H1 (cell line): ENCODE measurements at regions not wholly inside any gene's neighbourhood (a gene's known extent, or its start where the extent isn't known, plus 50 kb on each side); places are given as distances from the start of the nearest gene placed in this dataset.

Experiments used
- ASH2L ChIP-seq: fragments of 200-600, 300-600 bp; sonication (generic); IDR thresholded peaks from one replicate; pipeline ENCODE4 v1.7.1; 2017; ENCODE audit warnings: low read length
- ATF3 ChIP-seq: IDR thresholded peaks from 2 replicates; pipeline ENCODE4 v1.6.1; 2011; ENCODE audit warnings: low read depth, mild to moderate bottlenecking, low read length; ENCODE audit not compliant: insufficient read depth
- CHD7 ChIP-seq: fragments of 300-600 bp; sonication (generic); IDR thresholded peaks from 2 replicates; pipeline ENCODE4 v1.7.1; 2012; ENCODE audit warnings: low read length, moderate library complexity, mild to moderate bottlenecking, inconsistent platforms; ENCODE audit not compliant: insufficient replicate concordance
- FOSL1 ChIP-seq: IDR thresholded peaks from 2 replicates; pipeline ENCODE4 v1.6.1; 2011; ENCODE audit warnings: mild to moderate bottlenecking, low read depth, low read length, moderate library complexity; ENCODE audit not compliant: insufficient read depth
- NANOG ChIP-seq: IDR thresholded peaks from 2 replicates; pipeline ENCODE4 v1.6.1; 2011; ENCODE audit warnings: low read length, low read depth, mild to moderate bottlenecking, inconsistent platforms; ENCODE audit not compliant: insufficient read depth, poor library complexity, severe bottlenecking
- POLR2A ChIP-seq, 2 experiments: IDR thresholded peaks; 1 replicate in 1 of 2; 2 replicates in 1 of 2; pipeline ENCODE4 v1.6.1; 2011; ENCODE audit warnings: low read depth in 2 of 2, low read length in 2 of 2, mild to moderate bottlenecking in 2 of 2; ENCODE audit errors: control extremely low read depth in 1 of 2
- RAD21 ChIP-seq, 2 experiments: IDR thresholded peaks in 1 of 2; conservative IDR thresholded peaks in 1 of 2; 2 replicates each; pipeline ENCODE4 v1.6.1; 2011; ENCODE audit warnings: low read depth in 2 of 2, low read length in 2 of 2, improper control_type of control experiment in 1 of 2, inconsistent platforms in 1 of 2, mild to moderate bottlenecking in 1 of 2, moderate library complexity in 1 of 2
- RNF2 ChIP-seq: fragments of 200-900, 300-1000 bp; sonication (generic); IDR thresholded peaks from 2 replicates; pipeline ENCODE4 v1.7.1; 2016; ENCODE audit warnings: borderline replicate concordance, low read depth, mild to moderate bottlenecking, antibody characterized with exemption, low read length; ENCODE audit not compliant: poor library complexity, severe bottlenecking; ENCODE audit errors: missing control alignments
- SP2 ChIP-seq: IDR thresholded peaks from 2 replicates; pipeline ENCODE4 v1.6.1; 2012; ENCODE audit warnings: mild to moderate bottlenecking, low read length, inconsistent platforms
- TAF7 ChIP-seq: optimal IDR thresholded peaks from 2 replicates; pipeline ENCODE3; 2011; ENCODE audit warnings: low read depth, mild to moderate bottlenecking, inconsistent platforms, low read length, moderate library complexity, borderline replicate concordance
- TCF12 ChIP-seq: IDR thresholded peaks from 2 replicates; pipeline ENCODE4 v1.6.1; 2011; ENCODE audit warnings: low read depth, mild to moderate bottlenecking, low read length

GRCh38 chr18:78892177-78892576 lies 87.4 kb upstream of the SALL3 start (continued):
- TF ChIP-seq CHD7 (no peak), FOSL1 (no peak), ASH2L (no peak), RAD21 (IDR thresholded peaks at IDR 0.05 in 1 of 2, conservative IDR thresholded peaks at IDR 0.05 in 1 of 2; ENCODE audit: low read depth in 2 of 2, low read length in 2 of 2) (no peak), NANOG (no peak), RNF2 (no peak), TAF7 (no peak), POLR2A (IDR thresholded peaks at IDR 0.05; ENCODE audit: control extremely low read depth in 1 of 2, low read depth in 2 of 2, low read length in 2 of 2) (no peak), SP2 (no peak), ATF3 (no peak), TCF12 (no peak)
